OCI-LY7 (cell line): ENCODE measurements at regions not wholly inside any gene's neighbourhood (a gene's known extent, or its start where the extent isn't known, plus 50 kb on each side); places are given as distances from the start of the nearest gene placed in this dataset.

ENCODE experiments used
- BruUV-seq: library from RNA; stranded (reverse); fragments of 400-500 nt; replicated peaks from 2 replicates; lab custom pipeline; 2021; lab: Mats Ljungman, UMichigan
- CTCF ChIA-PET: fragments of 300-600 bp; sonication (Branson Sonifier 250); formaldehyde crosslinking; loops from one replicate; lab custom pipeline; 2022; ENCODE audit warnings: antibody characterized with exemption; ENCODE audit not compliant: unreplicated experiment; lab: Charles Lee
- POLR2A ChIA-PET: fragments of 300-600 bp; sonication (Branson Sonifier 250); formaldehyde crosslinking; loops from one replicate; lab custom pipeline; 2022; ENCODE audit warnings: antibody characterized with exemption; lab: Charles Lee
- DNase-seq: peaks from one replicate; pipeline ENCODE4 v3.0.0-alpha.2; 2015; ENCODE audit warnings: low spot score
- H2AFZ ChIP-seq: fragments of 200-600 bp; sonication (generic), shearing (Covaris generic); 2 replicates; pipeline ENCODE4 v1.6.1; 2014; ENCODE audit warnings: mild to moderate bottlenecking, antibody characterized with exemption, low read length, moderate library complexity
- H3K27ac ChIP-seq: fragments of 200-600 bp; sonication (generic); 2 replicates; pipeline ENCODE4 v1.5.1; 2014; ENCODE audit warnings: mixed run types, low read depth, mild to moderate bottlenecking, moderate library complexity, low read length, inconsistent platforms; ENCODE audit not compliant: poor library complexity, severe bottlenecking
- H3K36me3 ChIP-seq: fragments of 200-600 bp; sonication (generic); 2 replicates; pipeline ENCODE4 v1.6.1; 2014; ENCODE audit warnings: mild to moderate bottlenecking, antibody characterized with exemption, low read length, moderate library complexity, mixed read lengths; ENCODE audit not compliant: insufficient read depth
- H3K4me1 ChIP-seq: fragments of 200-600 bp; sonication (generic); 2 replicates; pipeline ENCODE4 v1.5.1; 2014; ENCODE audit warnings: mild to moderate bottlenecking, low read length; ENCODE audit not compliant: insufficient read depth, poor library complexity, severe bottlenecking
- H3K4me2 ChIP-seq: fragments of 200-600 bp; sonication (generic); 2 replicates; pipeline ENCODE4 v1.6.1; 2014; ENCODE audit warnings: mild to moderate bottlenecking, low read length
- H3K4me3 ChIP-seq: fragments of 200-600 bp; sonication (generic); 2 replicates; pipeline ENCODE4 v1.5.1; 2014; ENCODE audit warnings: mild to moderate bottlenecking, low read depth, low read length; ENCODE audit not compliant: poor library complexity, severe bottlenecking
- H3K79me2 ChIP-seq: fragments of 200-600 bp; sonication (generic); 2 replicates; pipeline ENCODE4 v1.6.1; 2016; ENCODE audit warnings: low read depth, mild to moderate bottlenecking, low read length, moderate library complexity, mixed read lengths; ENCODE audit not compliant: insufficient read depth
- H3K9me2 ChIP-seq: fragments of 200-600 bp; sonication (generic); 2 replicates; pipeline ENCODE4 v1.6.1; 2016; ENCODE audit warnings: mild to moderate bottlenecking, low read length, mixed read lengths; ENCODE audit not compliant: insufficient read depth
- H3K9me3 ChIP-seq: fragments of 200-600 bp; sonication (generic); 2 replicates; pipeline ENCODE4 v1.6.1; 2014; ENCODE audit warnings: mild to moderate bottlenecking, mixed run types, low read length, mixed read lengths
- H4K20me1 ChIP-seq: fragments of 200-600 bp; sonication (generic); 2 replicates; pipeline ENCODE4 v1.6.1; 2014; ENCODE audit warnings: mild to moderate bottlenecking, antibody characterized with exemption, low read length, moderate library complexity, mixed read lengths; ENCODE audit not compliant: insufficient read depth
- CTCF ChIP-seq: fragments of 200-600 bp; sonication (generic); conservative IDR thresholded peaks from 2 replicates; pipeline ENCODE4 v1.5.1; 2014; ENCODE audit warnings: mild to moderate bottlenecking, antibody characterized with exemption, low read length, moderate library complexity, mixed read lengths
- EZH2phosphoT487 ChIP-seq: fragments of 200-600 bp; sonication (generic); IDR thresholded peaks from 2 replicates; pipeline ENCODE4 v1.6.1; 2018; ENCODE audit warnings: low read depth, borderline replicate concordance, mild to moderate bottlenecking, mixed run types, antibody characterized with exemption, low read length, moderate library complexity, mixed read lengths
- intact Hi-C: fragments of 100-400 bp; cut with micrococcal nuclease; formaldehyde crosslinking; loops from one replicate; pipeline ENCODE4 v1.10.0; 2022; ENCODE audit not compliant: unreplicated experiment

DNA sequence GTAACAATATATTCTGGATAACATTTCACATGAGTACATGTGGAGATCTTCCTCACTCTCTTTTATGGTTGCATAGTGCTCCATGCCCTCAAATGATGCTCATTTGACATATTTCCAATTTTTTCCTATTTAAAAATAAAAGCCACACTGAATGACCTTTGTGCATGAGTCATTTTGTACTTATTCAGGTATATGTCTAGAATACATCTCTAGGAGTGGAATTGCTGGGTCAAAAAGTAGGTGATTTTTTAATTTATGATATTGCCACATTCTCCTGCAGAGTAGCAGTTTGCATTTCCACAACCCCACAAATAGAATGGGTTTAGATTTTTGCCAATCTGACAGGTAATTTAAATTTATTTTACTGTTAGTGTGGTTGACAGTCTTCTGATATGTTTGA is 104.8 kb downstream of the RPAP3 start:
- Histone ChIP-seq H3K36me3 (no peaks in the 10 kb centered on the region), H3K4me2 (no peak overlapping the region), H3K27ac (no peak overlapping the region), H2AFZ (no peak overlapping the region), H3K79me2 (no peaks in the 10 kb centered on the region), H3K9me2 (no peaks in the 10 kb centered on the region), H4K20me1 (no peaks in the 10 kb centered on the region), H3K9me3 (no peaks in the 10 kb centered on the region), H3K4me1 (no peaks in the 10 kb centered on the region), H3K4me3 (no peak overlapping the region)
- DNase-seq, result no peak
- ChIA-PET CTCF (no interaction called here), POLR2A (interaction anchor here (0.7 kb wide), 1 partner anchor 67 kb away, joined by 4 read pairs; no protein-coding TSS in a partner anchor)
- TF ChIP-seq CTCF, result no peak
- no peak for TF ChIP-seq EZH2phosphoT487
- no TSS peak for BruUV-seq
- intact Hi-C loops, result no loop called here

GRCh38 chr12:47591795-47592194 is 114.0 kb downstream of the RPAP3 start:
- DNase-seq, result no peak
- CTCF ChIA-PET, result no interaction called here
- Histone ChIP-seq H3K79me2 (no peaks in the 10 kb centered on the region), H3K9me2 (no peaks in the 10 kb centered on the region), H3K9me3 (no peaks in the 10 kb centered on the region), H2AFZ (no peak overlapping the region), H3K4me3 (no peak overlapping the region), H3K4me2 (no peak overlapping the region), H3K4me1 (no peaks in the 10 kb centered on the region), H4K20me1 (no peaks in the 10 kb centered on the region), H3K36me3 (no peaks in the 10 kb centered on the region), H3K27ac (no peak overlapping the region)
- no TSS peak for BruUV-seq
- POLR2A ChIA-PET, result no interaction called here
- TF ChIP-seq EZH2phosphoT487 (no peak), CTCF (no peak)
- intact Hi-C loops, result no loop called here

DNA sequence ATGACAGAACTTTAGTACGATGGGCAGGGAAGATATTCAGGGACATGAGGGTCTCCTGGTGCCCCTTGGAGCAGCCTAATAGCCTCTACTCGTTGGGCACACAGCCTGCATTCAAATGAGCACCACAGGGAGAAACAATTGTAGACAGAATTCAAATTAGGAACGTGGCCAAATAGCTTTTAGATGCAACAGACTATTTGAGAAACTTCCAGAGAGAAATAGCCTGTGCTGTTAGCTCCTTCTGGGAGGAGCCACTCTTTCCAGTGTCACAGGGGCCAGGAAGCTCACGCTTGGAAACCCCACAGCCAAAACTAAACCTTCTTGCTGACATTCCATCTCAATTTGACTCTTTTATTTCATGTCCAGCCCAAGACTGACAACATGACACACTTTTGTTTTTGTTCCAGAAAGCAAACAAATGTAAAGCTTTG is 114.5 kb downstream of the RPAP3 start:
- Histone ChIP-seq H4K20me1 (no peaks in the 10 kb centered on the region), H3K27ac (no peak overlapping the region), H3K9me3 (no peaks in the 10 kb centered on the region), H3K4me1 (no peaks in the 10 kb centered on the region), H2AFZ (no peak overlapping the region), H3K36me3 (no peaks in the 10 kb centered on the region), H3K79me2 (no peaks in the 10 kb centered on the region), H3K4me2 (no peak overlapping the region), H3K9me2 (no peaks in the 10 kb centered on the region), H3K4me3 (no peak overlapping the region)
- no peak for TF ChIP-seq CTCF
- no peak for TF ChIP-seq EZH2phosphoT487
- ChIA-PET CTCF (no interaction called here), POLR2A (no interaction called here)
- DNase-seq, result no peak
- intact Hi-C loops, result no loop called here
- no TSS peak for BruUV-seq
